ENCODE measurements at regions not wholly inside any gene's neighbourhood (a gene's known extent, or its start where the extent isn't known, plus 50 kb on each side); places are given as distances from the start of the nearest gene placed in this dataset.

DNA sequence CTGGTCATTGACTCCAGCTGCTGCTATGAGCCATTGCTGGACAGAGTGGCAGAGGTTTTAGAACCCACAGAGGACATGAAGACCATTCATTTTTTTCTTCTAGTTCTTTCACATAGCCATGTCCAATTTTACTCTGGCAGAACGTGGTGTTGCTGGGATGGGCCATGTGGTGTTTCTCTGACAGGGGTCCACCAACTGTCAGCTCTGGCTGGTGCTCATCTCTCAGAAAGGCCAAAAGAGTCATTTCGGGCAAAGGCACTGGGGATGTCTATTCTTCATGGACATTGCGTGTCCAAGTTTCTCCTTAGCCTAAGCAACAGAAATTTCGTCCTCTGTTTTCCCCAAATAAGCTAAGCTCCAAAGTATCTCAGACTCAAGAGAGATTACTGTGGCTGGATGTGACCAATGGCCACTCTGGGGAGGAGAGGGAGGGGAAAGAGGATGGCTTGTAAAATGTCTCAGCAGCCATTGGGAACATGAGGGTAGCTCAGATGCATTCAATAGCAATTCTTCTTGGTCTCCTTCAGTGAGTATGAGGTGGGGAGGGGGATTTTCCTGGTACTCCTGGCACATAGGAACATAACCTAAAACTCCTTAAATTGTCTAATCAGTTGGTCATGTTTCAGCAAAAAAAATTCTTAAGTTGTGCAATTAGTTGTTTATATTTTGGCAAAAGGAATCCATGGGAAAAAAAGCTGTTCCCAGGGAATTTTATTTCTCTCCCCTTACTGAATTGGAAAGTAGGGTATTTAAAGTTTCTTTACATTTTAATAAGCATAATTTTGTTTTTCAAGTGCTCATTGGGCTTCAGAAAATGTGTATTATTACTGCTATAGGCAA is 131.6 kb upstream of the MITF start:
- Histone ChIP-seq H4K20me1 (ENCODE audit: insufficient read depth, poor library complexity, severe bottlenecking) (no peaks in the 10 kb centered on the region), H2AFZ (no peak overlapping the region), H3K4me1 (ENCODE audit: insufficient read depth) (no peaks in the 10 kb centered on the region), H3K4me2 (no peak overlapping the region), H3K9me3 (ENCODE audit: low read depth) (no peaks in the 10 kb centered on the region), H3K4me3 (no peak overlapping the region), H3K27ac (no peak overlapping the region), H3K79me2 (no peaks in the 10 kb centered on the region), H3K27me3 (no peaks in the 10 kb centered on the region), H3K36me3 (replicated peaks; ENCODE audit: insufficient read depth, low read depth) (no peaks in the 10 kb centered on the region), H3K9me2 (replicated peaks; ENCODE audit: insufficient read depth) (no peaks in the 10 kb centered on the region)
- no peak for DNase-seq (ENCODE audit: low spot score)
- no peak for TF ChIP-seq CTCF (IDR thresholded peaks at IDR 0.05; ENCODE audit: poor library complexity)
- no peak for TF ChIP-seq EZH2phosphoT487 (IDR thresholded peaks at IDR 0.05; ENCODE audit: low read depth, severe bottlenecking, unreplicated experiment)
- TF ChIP-seq EZH2 (IDR thresholded peaks at IDR 0.05; ENCODE audit: borderline replicate concordance): no peak
- WGBS (ENCODE audit: low lambda C conversion rate, missing lambda C conversion rate): 88% methylated on average over 4 of the region's 4 CpGs

DNA sequence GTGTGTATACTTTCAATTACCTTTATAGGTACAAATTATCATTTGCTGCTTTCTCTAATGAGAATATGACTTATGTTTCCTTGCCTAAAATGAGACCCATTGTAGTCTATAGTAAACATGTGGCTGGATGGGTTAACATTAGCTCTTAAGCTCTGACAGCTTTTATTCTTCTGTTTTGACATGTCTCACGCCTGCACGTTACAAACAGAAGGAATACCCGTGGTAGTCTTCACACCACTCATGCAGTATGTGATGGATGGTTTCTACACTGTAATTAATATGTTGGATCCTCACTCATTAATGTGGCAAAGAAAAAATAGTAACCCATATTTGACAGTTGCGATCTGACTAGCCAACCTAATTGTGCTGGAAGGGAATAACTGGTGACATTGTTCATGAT is 133.4 kb upstream of the MITF start:
- Histone ChIP-seq H3K9me2 (replicated peaks; ENCODE audit: insufficient read depth) (no peaks in the 10 kb centered on the region), H4K20me1 (ENCODE audit: insufficient read depth, poor library complexity, severe bottlenecking) (no peaks in the 10 kb centered on the region), H3K4me1 (ENCODE audit: insufficient read depth) (no peaks in the 10 kb centered on the region), H2AFZ (no peak overlapping the region), H3K9me3 (ENCODE audit: low read depth) (no peaks in the 10 kb centered on the region), H3K27me3 (no peaks in the 10 kb centered on the region), H3K27ac (no peak overlapping the region), H3K36me3 (replicated peaks; ENCODE audit: insufficient read depth, low read depth) (no peaks in the 10 kb centered on the region), H3K79me2 (no peaks in the 10 kb centered on the region), H3K4me3 (no peak overlapping the region), H3K4me2 (no peak overlapping the region)
- TF ChIP-seq EZH2 (IDR thresholded peaks at IDR 0.05; ENCODE audit: borderline replicate concordance) (no peak), EZH2phosphoT487 (IDR thresholded peaks at IDR 0.05; ENCODE audit: low read depth, severe bottlenecking, unreplicated experiment) (no peak), CTCF (IDR thresholded peaks at IDR 0.05; ENCODE audit: poor library complexity) (no peak)
- WGBS (ENCODE audit: low lambda C conversion rate, missing lambda C conversion rate): 87% methylated on average over 4 of the region's 4 CpGs
- no peak for DNase-seq (ENCODE audit: low spot score)

GRCh38 chr3:69604735-69605450 is 134.4 kb upstream of the MITF start:
- H3K4me3 ChIP-seq: no peak overlapping the region
- H3K9me2 ChIP-seq (replicated peaks; ENCODE audit: insufficient read depth): no peaks in the 10 kb centered on the region
- H3K27ac ChIP-seq: no peak overlapping the region
- H3K9me3 ChIP-seq (ENCODE audit: low read depth): no peaks in the 10 kb centered on the region
- no peaks in the 10 kb centered on the region for H3K36me3 ChIP-seq (replicated peaks; ENCODE audit: insufficient read depth, low read depth)
- H3K79me2 ChIP-seq: no peaks in the 10 kb centered on the region
- no peaks in the 10 kb centered on the region for H3K4me1 ChIP-seq (ENCODE audit: insufficient read depth)
- no peaks in the 10 kb centered on the region for H4K20me1 ChIP-seq (ENCODE audit: insufficient read depth, poor library complexity, severe bottlenecking)
- 86% methylated on average over 8 of the region's 8 CpGs for WGBS (ENCODE audit: low lambda C conversion rate, missing lambda C conversion rate)
- H3K4me2 ChIP-seq: no peak overlapping the region
- no peak overlapping the region for H2AFZ ChIP-seq
- no peak for DNase-seq (ENCODE audit: low spot score)
- TF ChIP-seq EZH2 (IDR thresholded peaks at IDR 0.05; ENCODE audit: borderline replicate concordance) (no peak), CTCF (IDR thresholded peaks at IDR 0.05; ENCODE audit: poor library complexity) (no peak), EZH2phosphoT487 (IDR thresholded peaks at IDR 0.05; ENCODE audit: low read depth, severe bottlenecking, unreplicated experiment) (no peak)
- no peaks in the 10 kb centered on the region for H3K27me3 ChIP-seq

Data from hepatocyte (in vitro differentiated cells).